HG03432 (cell line): ENCODE measurements at regions not wholly inside any gene's neighbourhood (a gene's known extent, or its start where the extent isn't known, plus 50 kb on each side); places are given as distances from the start of the nearest gene placed in this dataset.
"Not testable (repeated sequence)": the region's sequence is repeated elsewhere in the genome, so short reads cannot be mapped to it uniquely, and the experiment has no call there.

Experiments used
- ATAC-seq: cut with Tn5 transposase; IDR thresholded peaks from one replicate; pipeline ENCODE4 v1.9.1; 2021; ENCODE audit warnings: mild to moderate bottlenecking, moderate library complexity; ENCODE audit not compliant: unreplicated experiment

DNA sequence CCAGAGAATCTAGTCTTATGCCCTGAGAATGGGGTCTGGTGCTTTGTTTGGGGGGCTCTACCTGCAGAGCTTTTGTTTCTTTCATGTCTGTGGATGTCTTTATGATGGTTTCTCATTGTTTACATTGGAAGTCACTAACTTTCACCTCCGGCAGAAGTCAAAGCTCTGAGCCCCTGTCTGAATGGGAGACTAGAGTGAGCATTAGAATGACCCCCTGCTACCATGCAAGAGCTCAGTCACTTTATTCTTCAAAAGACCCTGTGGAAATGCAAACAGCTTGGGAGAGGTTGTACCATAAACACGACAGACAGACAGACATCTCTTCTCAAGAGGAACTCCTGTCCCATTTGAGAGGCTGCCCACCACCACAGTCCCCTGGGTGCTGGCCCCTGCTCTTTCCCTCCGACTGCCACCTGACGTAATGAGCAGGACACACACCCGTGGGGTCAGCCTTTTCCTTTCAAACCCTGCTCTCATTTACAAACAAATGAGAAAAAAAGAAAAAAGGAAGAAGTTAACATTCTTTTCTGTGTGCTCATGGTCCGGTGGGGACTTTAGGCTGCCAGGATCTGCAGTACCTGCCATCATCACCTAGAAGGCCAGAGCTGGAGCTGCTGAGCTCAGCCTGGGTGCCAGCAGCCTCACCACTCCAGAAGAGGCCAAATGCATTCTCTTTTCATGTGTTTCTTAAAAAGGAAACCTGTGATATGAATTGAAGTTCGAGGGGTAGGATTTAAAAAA lies 91.6 kb downstream of the FZD1 start:
- ATAC-seq, result no peak

DNA sequence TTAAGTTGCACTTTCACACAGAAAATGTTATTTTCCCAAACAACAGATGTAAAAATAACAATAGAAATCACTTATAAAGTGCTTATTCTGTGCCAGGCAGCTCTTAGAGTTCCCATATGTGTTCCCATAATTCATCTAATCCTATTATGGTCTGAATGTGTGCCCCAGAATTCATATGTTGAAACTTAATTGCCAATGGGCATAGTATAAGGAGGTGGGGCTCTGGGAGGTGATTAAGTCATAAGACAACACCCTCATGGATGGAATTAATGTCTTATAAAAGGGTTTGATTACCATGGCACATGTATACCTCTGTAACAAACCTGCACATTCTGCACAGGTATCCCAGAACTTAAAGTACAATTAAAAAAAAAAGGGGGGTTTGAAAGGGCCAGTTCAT lies 92.7 kb downstream of the FZD1 start:
- no peak for ATAC-seq

DNA sequence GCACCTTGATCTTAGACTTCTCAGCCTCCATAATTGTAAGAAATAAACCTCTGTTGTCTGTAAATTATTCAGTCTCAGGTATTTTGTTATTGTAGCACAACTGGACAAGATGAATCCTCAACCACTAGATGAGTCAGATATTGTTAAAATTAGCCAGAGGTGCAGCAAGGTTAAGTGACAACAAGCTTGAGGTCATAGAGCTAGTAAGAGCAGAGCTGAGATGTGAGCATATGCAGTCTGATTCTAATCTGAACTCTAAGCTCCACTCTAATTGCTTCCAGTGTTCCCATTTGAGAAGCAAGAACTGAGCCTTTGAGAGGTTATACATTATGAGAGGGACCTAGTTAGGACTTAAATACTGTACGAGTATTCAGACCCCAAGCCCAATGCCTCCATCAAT lies 93.1 kb downstream of the FZD1 start:
- ATAC-seq, result no peak

DNA sequence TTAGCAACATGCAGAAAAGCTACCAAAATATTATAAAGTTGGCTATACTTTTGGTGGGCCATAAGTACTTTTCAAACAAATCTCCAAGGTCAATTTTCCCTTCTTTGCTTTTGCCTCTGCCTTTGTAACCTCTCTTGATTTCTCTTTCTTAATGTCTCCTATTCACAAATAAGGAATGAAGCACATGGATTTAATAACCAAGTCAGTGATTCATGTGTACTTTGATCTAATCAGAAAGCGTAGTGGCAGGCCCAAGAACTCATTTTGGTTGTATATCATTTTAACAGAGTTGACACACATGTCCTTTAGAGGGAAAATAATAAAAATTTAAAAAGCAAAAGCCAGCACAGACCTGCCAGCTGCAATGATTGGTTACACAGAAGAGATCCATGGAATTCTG lies 93.7 kb downstream of the FZD1 start:
- no peak for ATAC-seq

DNA sequence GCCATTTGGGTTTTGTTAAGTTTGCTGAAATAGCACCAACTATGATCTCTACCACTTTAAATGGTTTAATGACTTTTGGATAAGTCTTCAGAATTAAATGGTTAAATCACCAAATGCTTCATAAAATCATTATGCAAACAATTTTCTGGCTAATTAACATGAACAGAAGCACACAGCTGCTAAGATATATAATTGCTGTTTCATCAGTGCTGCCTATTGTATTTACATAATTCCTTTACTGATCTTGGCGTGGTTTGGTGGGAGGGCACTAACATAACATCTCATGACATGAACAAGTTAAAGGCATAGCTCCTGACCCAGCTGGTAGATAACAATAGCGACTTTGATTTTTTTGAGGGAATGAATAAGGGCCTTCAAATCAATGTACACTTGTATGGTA lies 94.1 kb downstream of the FZD1 start:
- ATAC-seq, result no peak

DNA sequence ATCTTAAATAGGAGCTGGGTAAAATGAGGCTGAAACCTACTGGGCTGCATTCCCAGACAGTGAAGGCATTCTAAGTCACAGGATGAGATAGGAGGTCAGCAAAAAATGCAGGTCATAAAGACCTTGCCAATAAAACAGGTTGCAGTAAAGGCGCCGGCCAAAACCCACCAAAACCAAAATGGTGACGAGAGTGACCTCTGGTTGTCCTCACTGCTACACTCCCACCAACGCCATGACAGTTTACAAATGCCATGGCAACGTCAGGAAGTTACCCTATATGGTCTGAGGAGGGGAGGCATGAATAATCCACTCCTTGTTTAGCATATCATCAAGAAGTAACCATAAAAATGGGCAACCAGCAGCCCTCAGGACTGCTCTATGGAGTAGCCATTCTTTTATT lies 100.9 kb downstream of the FZD1 start:
- not testable (repeated sequence) for ATAC-seq

DNA sequence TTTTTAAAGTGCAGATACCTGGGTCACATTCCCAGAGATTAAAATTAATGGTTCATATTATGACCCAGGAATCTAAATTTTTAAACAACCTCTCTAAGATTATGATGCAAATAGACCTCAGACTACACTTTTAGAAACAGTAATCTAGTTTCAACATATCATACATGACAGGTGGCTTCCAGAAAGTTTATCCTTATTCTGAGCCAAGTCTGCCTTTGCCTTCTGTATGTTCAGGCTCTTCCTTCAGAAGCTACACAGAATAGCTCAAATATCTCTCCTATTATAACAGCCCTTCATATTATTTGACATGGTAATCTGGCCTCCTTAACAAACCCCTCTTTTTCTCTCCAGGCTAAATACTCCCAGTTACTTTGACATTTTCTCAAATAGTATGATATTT lies 101.9 kb downstream of the FZD1 start:
- no peak for ATAC-seq

DNA sequence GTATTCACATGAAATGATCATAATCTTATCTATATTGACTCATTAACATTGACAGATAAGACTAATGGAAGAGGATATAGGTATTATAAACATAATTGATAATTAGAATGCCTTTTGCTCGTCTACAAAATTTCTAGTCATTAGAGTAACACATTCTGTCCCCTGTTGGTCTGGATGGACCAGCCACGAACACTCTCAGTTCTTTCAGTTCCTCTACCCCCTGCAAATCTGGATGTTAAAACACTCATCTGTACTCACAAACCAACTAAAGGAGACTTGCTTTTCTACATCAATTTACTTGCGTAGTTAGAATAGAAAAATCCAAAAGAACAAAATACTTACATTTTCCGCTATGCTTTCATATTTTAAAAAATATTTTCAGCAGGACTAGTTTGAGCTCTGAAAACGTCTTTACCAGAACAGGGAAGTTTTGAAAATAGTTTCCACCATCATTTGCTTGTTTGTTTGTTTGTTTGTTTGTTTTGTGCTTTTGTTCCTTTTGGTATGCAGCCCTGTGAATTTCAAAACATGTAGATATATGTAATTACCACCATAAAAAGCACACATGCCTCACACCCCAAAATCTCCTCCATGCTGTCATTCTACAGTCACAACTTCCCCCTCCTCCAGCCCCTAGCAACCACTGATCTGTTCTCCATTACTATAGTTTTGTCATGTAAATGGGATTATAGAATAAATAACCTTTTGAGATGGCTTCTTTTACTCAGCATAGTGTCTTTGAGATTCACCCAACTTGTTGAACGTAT lies 103.8 kb downstream of the FZD1 start:
- ATAC-seq, result no peak

DNA sequence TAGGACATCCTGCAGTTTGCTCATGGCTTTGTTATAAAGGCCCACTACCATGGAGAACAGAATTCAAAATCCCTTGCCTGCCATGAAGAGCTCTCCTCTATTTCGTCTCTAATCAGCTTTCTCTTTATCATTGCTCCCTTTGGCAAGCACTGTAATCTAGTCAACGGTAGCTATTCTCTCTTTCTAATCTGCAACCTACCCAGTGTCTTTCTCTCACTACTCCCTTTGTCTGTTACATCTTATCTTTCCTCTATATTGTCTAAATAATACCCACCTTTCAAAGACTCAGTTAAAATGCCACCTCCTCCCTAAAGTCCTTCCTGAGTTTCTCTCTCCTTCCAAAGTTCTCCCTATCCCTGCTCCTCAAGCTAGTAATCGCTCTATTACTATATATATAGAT lies 108.1 kb downstream of the FZD1 start:
- ATAC-seq, result no peak

DNA sequence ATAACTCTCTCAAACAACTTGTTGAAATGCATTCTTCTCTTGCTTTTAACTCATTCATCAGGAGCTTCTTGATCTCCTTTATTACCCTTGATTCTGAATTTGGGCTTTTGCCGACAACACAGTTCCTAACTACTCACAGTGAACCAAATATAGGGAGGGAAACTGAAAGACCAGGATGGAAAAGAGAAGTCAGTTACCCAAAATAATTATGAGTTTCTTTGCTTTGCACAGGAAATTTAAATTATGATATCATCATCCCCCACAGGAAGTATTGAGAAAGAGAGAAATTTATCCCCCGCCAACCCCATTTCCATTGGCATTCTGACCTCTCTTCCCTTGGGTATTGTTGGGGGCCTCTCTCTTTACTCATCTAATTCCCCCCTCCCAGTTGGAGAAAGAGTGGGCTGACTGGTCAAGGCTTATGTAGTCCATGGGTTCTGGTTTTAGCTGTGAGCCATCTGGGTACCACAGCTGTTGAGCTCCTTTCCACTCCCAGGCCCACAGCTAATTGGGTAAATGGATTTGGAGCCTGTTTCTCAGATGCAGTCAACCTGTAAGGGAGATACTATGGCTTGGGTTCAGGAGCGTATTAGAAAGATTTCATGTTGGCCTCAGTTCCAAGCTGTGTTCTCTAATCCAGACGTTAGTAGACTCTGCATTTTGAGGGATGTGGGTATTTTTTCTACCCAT lies 109.0 kb downstream of the FZD1 start:
- ATAC-seq, result no peak

GRCh38 chr7:91374321-91374989 lies 110.2 kb downstream of the FZD1 start:
- no peak for ATAC-seq

DNA sequence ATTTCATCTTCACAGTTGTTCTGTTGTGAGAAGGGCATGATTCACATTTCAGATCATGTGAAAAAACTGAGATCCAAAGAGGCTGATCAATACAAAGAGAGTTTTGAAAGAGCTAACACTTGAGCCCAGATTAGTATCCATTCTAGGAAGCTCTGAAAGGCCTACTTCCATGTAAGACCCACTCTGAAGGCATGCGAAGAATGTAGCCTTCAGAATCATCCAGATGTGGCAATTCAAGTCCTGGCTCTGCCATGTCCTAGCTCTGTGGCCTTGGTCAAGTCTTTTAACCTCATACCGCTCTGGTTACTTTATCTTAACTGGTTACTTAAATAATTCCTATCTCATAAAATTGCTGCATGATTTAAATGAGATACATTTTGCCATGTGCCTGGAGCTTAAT lies 111.1 kb downstream of the FZD1 start:
- no peak for ATAC-seq

DNA sequence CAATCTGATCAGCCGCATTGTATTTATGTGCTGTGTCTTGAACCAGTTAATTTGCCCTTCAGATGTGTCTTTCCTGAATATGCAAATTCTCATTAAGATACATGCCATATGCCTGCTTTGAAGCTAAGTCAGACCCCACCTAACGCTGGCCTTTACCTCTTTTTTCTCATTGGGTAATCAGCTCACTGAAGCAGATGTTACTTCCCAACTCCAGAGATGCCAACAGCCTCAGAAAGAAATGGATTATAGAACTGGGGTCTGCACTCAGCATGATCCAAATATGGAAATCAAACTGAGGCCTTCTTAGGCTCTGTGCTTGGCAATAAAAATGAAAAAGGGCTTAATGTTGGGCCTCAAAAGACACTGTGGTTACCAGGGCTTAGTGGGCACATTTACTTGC lies 113.9 kb downstream of the FZD1 start:
- ATAC-seq, result no peak

GRCh38 chr7:91379236-91379635 lies 115.0 kb downstream of the FZD1 start:
- ATAC-seq, result no peak

DNA sequence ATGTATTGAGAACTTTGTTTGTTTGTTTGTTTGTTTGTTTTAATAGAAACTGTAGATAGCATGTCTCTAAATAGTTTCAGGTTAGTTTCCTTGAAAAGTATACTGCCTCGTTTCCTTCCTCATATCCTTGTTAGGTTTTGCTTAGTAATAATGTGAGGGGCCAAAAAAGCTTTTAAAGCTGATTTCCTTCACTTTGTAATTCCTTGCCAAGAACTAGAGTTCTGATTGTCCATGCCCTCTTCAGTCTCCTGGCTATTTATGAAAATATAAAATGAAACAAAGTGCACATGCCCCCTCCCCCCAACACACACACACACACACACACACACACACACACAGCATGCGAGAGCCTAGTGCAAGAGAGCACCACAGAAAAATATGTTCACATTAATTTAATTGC lies 115.8 kb downstream of the FZD1 start:
- ATAC-seq, result no peak

- no peak for ATAC-seq
Observed at GRCh38 chr7:91383053-91383904, 119.0 kb downstream of the FZD1 start.

DNA sequence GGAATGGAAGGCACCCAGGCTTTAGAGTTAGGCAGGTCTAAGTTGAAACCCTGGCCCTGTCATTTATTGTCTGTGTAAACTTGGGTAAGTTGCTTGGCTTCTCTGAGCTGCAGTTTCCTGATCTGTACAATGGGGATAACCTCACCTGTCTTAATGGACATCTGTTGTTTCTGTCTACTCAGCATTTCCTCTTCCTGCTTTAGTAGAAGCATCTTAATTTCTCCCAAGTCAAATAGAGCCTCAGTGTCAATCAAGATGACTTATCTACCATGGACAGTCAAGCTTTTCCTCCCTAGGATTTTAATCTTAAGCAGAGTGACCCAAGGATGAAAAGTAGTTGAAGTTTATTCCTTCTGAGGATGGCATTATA lies 119.7 kb downstream of the FZD1 start:
- ATAC-seq, result no peak

DNA sequence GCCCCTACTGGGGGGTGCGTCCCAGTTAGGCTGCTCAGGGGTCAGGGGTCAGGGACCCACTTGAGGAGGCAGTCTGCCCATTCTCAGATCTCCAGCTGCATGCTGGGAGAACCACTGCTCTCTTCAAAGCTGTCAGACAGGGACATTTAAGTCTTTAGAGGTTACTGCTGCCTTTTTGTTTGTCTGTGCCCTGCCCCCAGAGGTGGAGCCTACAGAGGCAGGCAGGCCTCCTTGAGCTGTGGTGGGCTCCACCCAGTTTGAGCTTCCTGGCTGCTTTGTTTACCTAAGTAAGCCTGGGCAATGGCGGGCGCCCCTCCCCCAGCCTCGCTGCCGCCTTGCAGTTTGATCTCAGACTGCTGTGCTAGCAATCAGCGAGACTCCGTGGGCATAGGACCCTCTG lies 130.5 kb downstream of the FZD1 start:
- ATAC-seq, result not testable (repeated sequence)

DNA sequence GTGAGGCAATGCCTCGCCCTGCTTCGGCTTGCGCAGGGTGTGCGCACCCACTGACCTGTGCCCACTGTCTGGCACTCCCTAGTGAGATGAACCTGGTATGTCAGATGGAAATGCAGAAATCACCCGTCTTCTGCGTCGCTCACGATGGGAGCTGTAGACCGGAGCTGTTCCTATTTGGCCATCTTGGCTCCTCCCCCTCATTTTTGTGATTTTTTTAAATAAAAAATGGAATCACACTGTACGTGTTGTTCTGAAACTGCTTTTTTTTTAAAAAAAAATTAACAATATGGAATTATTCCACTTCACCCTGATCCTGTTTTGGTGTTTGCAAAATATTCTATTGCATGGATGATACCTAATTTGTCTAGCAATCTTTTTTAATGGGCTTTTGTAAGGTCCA lies 131.1 kb downstream of the FZD1 start:
- ATAC-seq, result not testable (repeated sequence)

DNA sequence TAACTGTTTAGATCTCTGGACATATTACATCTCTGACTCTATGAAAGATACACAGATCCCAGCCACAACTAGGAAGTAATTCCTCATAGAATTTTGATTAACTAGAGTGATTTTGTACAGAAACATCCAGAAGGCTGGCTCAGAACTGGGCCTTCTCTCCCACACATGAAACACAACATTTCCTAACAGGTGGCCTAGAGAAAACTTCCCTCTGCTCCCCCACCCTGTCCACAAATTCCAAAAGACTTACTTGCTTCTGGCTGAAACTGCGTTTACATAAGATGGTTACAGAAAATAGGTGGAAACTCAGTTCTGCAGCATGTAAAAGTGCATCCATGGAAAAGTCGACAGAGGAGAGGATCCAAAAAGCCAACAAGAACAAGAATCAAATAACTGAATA lies 132.9 kb downstream of the FZD1 start:
- ATAC-seq, result no peak

DNA sequence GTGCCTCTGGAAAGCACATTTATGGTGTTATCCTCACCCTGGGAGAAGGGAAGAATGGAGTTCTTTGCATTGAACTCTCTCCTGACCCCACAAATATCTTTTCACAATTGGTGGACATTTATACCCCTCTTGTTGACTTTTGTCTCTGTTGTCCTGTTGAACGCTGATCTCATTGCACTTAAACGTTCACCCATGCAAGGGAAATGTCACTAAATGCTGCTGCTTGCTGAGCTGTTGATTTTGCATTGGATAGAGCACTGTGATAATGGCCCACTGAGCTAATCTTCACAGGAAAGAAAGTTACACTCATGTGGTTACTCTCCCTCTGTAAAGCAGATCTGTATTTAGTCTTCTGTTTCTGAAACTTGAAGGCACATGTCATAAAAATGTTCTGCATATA lies 133.4 kb downstream of the FZD1 start:
- no peak for ATAC-seq
